Heart left ventricle (tissue), 16 donors: ENCODE measurements at regions not wholly inside any gene's neighbourhood (a gene's known extent, or its start where the extent isn't known, plus 50 kb on each side); places are given as distances from the start of the nearest gene placed in this dataset.

ENCODE experiments used
- ATAC-seq, 4 donors: fragments of 200-7000 bp; cut with Tn5 transposase; one replicate each; pipeline ENCODE4 v1.9.1; 2020 to 2022; ENCODE audit warnings: moderate library complexity in 4 of 4, mild to moderate bottlenecking in 3 of 4, moderate number of reproducible peaks in 1 of 4
- DNase-seq, 5 donors: peaks; one replicate each; pipeline ENCODE4 v3.0.0-alpha.2; 2020
- H3K27ac ChIP-seq, 12 donors: fragments of 200-600 bp; sonication (generic) in 4 of 12; one replicate each; pipeline versions ENCODE4 v1.5.0 to v1.8.0; 2016 to 2022; ENCODE audit warnings: mild to moderate bottlenecking in 2 of 12
- H3K27me3 ChIP-seq, 9 donors: fragments of 200-600 bp; sonication (generic) in 2 of 9; one replicate each; pipeline versions ENCODE4 v1.5.1 to v1.8.0; 2016 to 2022; ENCODE audit warnings: mild to moderate bottlenecking in 3 of 9
- H3K36me3 ChIP-seq, 9 donors: fragments of 200-600 bp; sonication (generic) in 2 of 9; one replicate each; pipeline versions ENCODE4 v1.5.0 to v1.8.0; 2018 to 2022; ENCODE audit warnings: mild to moderate bottlenecking in 2 of 9
- H3K4me1 ChIP-seq, 12 donors: fragments of 200-600 bp; sonication (generic) in 4 of 12; one replicate each; pipeline versions ENCODE4 v1.5.0 to v1.8.0; 2016 to 2022; ENCODE audit warnings: mild to moderate bottlenecking in 3 of 12
- H3K4me3 ChIP-seq, 12 donors: fragments of 200-600 bp; sonication (generic) in 4 of 12; one replicate each; pipeline versions ENCODE4 v1.5.0 to v1.8.0; 2017 to 2022; ENCODE audit warnings: mild to moderate bottlenecking in 9 of 12, moderate library complexity in 4 of 12
- H3K9me3 ChIP-seq, 12 donors: fragments of 200-600 bp; sonication (generic) in 4 of 12; one replicate each; pipeline versions ENCODE4 v1.5.0 to v1.8.0; 2016 to 2022; ENCODE audit warnings: mild to moderate bottlenecking in 1 of 12
- CTCF ChIP-seq, 12 donors: fragments of 200-600 bp; sonication (generic) in 4 of 12; IDR thresholded peaks; one replicate each; pipeline versions ENCODE4 v1.5.0 to v1.8.0; 2018 to 2022; ENCODE audit warnings: antibody characterized with exemption in 12 of 12, mild to moderate bottlenecking in 5 of 12
- POLR2A ChIP-seq, 2 donors: fragments of 450-650 bp; IDR thresholded peaks; one replicate each; pipeline ENCODE4 v1.6.1; 2017; ENCODE audit warnings: antibody characterized with exemption in 2 of 2, mild to moderate bottlenecking in 2 of 2, moderate library complexity in 2 of 2
- WGBS, 4 donors: extraction: QIAGEN DNeasy Blood & Tissue Kit in 2 of 4; methylation state at CpG; one replicate each; pipeline versions ENCODE4 v1.1.5 to v1.1.7; 2013 to 2018; 5-methylcytosine and 5-hydroxymethylcytosine counted together
- intact Hi-C, 10 donors: fragments of 100-400 bp; cut with DNase I; formaldehyde crosslinking; loops; one replicate each; pipeline versions ENCODE4 v1.11.1 to v1.14.2; 2022
- donor health status: ischemic (EF 13 %, LVEDD 7.1; RV severe dilation, severe dysfunction).
- donor health status: healthy with polysubstance abuse.
- donor health status: DM: no; HTN: yes; CAD: no.
- donor health status: DM: no; HTN: no; CAD: no.
- donor health status: ischemic (EF 25% LVEDD 6.9; RV normal size, moderate dysfunction).
- donor health status: ischemic (EF 25% LVEDD 5.7; RV mildly dilated, moderate dysfunction).
- donor health status: healthy.
- donor health status: DM: yes; HTN: yes; CAD: no.
- donor health status: ischemic (EF 35%, LVEDD 5.7; RV mildly dilated, moderate dysfunction).
- donor health status: nonischemic (EF 11% LVEDD 7.7; RV severe dilation, severe dysfunction).
- donor health status: DM: yes; HTN: yes; CAD: no.
- donor health status: PGD.
- donor health status: ischemic (EF 29% LVEDD 5.4; RV normal size, mild dysfunction).
- donor health status: nonischemic (EF 23%, LVEDD 6.1; RV moderate dilation, normal function).

DNA sequence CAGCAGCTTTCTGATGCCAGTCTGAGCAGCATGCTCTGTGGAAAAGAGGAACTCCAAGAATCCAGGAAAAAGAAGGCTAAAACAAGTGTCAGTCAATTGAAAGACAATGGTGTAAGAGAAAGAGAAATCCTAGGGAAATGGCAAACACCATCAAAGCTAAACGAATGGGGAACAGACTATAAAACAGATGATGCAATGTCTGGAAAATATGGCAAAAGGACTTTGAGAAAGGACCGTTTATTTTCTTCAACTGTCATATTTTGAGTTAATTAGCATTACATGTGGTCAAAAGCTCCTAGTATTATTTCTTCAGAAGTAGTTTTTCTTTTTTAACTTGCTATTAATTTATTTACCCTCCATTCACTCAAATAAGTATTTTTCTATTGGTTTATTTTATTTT, 465.2 kb downstream of the LRRC70 start:
- Histone ChIP-seq H3K36me3 (no peaks in the 10 kb centered on the region), H3K27ac (no peak overlapping the region), H3K4me1 (no peaks in the 10 kb centered on the region), H3K9me3 (no peaks in the 10 kb centered on the region), H3K4me3 (no peak overlapping the region), H3K27me3 (no peaks in the 10 kb centered on the region)
- WGBS, 4 donors = 47 to 62% (median 55%) methylated on average over 2 of the region's 2 CpGs
- TF ChIP-seq POLR2A (IDR thresholded peaks at IDR 0.05) = no peak
- DNase-seq (no peak), ATAC-seq (no peak)
- intact Hi-C loops = no loop called here

GRCh38 chr5:63032343-63032742, 453.7 kb downstream of the LRRC70 start:
- intact Hi-C loops = no loop called here
- DNase-seq (no peak), ATAC-seq (no peak)
- WGBS, 4 donors = 77 to 100% (median 79%) methylated on average over 1 to 2 of the region's 2 CpGs; no CpG with 5 or more reads in 1 of the 4 donors
- H3K4me1 ChIP-seq = no peaks in the 10 kb centered on the region
- H3K27me3 ChIP-seq = no peaks in the 10 kb centered on the region
- H3K36me3 ChIP-seq = no peaks in the 10 kb centered on the region
- H3K9me3 ChIP-seq = peaks cover 0 to 25% (median 11%) of the 10 kb centered on the region in 12 donors
- no peak overlapping the region for H3K27ac ChIP-seq
- TF ChIP-seq CTCF (IDR thresholded peaks at IDR 0.05) (no peak), POLR2A (IDR thresholded peaks at IDR 0.05) (no peak)
- no peak overlapping the region for H3K4me3 ChIP-seq

DNA sequence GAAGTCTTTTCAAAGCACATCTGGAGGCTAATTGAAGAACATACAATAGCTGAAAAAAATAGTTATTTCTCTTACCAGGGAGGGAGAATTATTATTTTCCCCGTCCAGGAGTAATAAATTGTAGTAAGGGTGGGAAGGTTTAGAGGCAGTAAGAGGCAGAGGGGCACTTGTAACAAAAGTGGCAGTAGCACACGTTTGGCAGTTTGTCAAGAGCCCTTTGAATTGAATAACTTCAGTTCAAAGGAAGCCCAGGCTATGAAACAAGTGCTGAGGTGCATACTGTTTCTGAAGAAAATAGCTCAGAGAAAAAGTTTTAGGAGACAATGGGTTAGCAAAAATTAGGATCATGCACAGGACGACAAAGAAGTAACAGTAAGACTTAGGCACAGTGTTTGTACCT, 451.3 kb downstream of the LRRC70 start:
- Histone ChIP-seq H3K27me3 (no peaks in the 10 kb centered on the region), H3K27ac (no peak overlapping the region), H3K4me3 (no peak overlapping the region), H3K36me3 (no peaks in the 10 kb centered on the region), H3K4me1 (no peaks in the 10 kb centered on the region), H3K9me3 (peaks cover 0 to 25% (median 11%) of the 10 kb centered on the region in 12 donors)
- DNase-seq (no peak), ATAC-seq (no peak)
- 29 to 33% (median 31%) methylated on average over 3 of the region's 3 CpGs for WGBS, 4 donors
- intact Hi-C loops = no loop called here
- TF ChIP-seq POLR2A (IDR thresholded peaks at IDR 0.05) (no peak), CTCF (IDR thresholded peaks at IDR 0.05) (no peak)

- no peaks in the 10 kb centered on the region for H3K36me3 ChIP-seq
- 75 to 85% (median 80%) methylated on average over 3 of the region's 3 CpGs for WGBS, 4 donors
- ATAC-seq = no peak
- H3K27me3 ChIP-seq = no peaks in the 10 kb centered on the region
- no peaks in the 10 kb centered on the region for H3K4me1 ChIP-seq
- no peak for DNase-seq
- no peak overlapping the region for H3K4me3 ChIP-seq
- no peak overlapping the region for H3K27ac ChIP-seq
- no peak for TF ChIP-seq CTCF (IDR thresholded peaks at IDR 0.05)
- TF ChIP-seq POLR2A (IDR thresholded peaks at IDR 0.05) = no peak
- intact Hi-C loops = no loop called here
- no peaks in the 10 kb centered on the region for H3K9me3 ChIP-seq
Observed at GRCh38 chr5:63025679-63026078, 447.1 kb downstream of the LRRC70 start.

- H3K36me3 ChIP-seq = no peaks in the 10 kb centered on the region
- H3K27ac ChIP-seq = no peak overlapping the region
- no peak overlapping the region for H3K4me3 ChIP-seq
- intact Hi-C loops = no loop called here
- H3K9me3 ChIP-seq = peaks cover 0 to 22% (median 5%) of the 10 kb centered on the region in 12 donors
- DNase-seq = no peak
- ATAC-seq = no peak
- no peaks in the 10 kb centered on the region for H3K27me3 ChIP-seq
- 92 to 100% (median 98%) methylated on average over 1 of the region's 1 CpG for WGBS, 4 donors
- TF ChIP-seq POLR2A (IDR thresholded peaks at IDR 0.05) (no peak), CTCF (IDR thresholded peaks at IDR 0.05) (no peak)
- H3K4me1 ChIP-seq = no peaks in the 10 kb centered on the region
Observed at GRCh38 chr5:63022403-63022802, 443.8 kb downstream of the LRRC70 start.
